GM19328 (cell line): ENCODE measurements at regions not wholly inside any gene's neighbourhood (a gene's known extent, or its start where the extent isn't known, plus 50 kb on each side); places are given as distances from the start of the nearest gene placed in this dataset.
A peak's percentile ranks its signal among the peaks of the same experiment; 100 is the strongest.

Source experiments
- ATAC-seq: cut with Tn5 transposase; IDR thresholded peaks from one replicate; pipeline ENCODE4 v1.9.1; 2021; ENCODE audit warnings: mild to moderate bottlenecking, moderate library complexity; ENCODE audit not compliant: unreplicated experiment

DNA sequence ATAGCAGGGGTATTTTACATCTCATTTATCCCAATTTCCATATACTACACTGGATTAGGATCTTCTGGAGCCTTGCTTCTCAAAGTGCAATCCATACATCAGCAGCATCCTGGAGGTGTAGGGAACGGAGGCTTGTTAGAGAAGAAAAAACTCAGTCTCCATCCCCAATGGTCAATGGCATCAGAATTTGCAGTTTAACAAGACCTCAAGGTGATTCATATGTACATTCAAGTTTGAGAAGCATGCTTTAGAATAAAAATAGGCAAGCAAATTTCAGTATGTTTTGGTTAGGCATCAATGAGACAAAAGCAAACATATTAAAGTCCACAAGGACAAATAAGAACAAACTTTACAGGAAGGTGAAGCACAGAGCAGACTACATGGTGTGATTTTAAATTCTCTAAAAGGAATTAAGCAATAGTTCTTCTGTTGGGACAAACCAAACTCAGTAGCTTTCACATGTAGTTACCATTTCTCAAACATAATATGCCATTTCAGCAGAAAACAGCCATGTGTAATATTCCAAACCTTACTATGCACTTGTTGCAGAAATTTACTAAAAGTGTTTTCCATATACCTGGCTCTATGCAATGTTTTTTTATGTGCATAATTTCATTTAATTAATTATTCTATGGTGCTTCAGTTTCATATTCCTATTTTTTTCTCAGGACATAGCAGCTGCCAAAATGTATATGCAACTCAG, 360.3 kb upstream of the NECTIN3 start:
- no peak for ATAC-seq

- no peak for ATAC-seq
Measured at GRCh38 chr3:110711851-110712516, 359.6 kb upstream of the NECTIN3 start.

- ATAC-seq: no peak
Measured at GRCh38 chr3:110727056-110727455, 344.6 kb upstream of the NECTIN3 start.

- ATAC-seq: no peak
Measured at GRCh38 chr3:110731148-110731547, 340.5 kb upstream of the NECTIN3 start.

- ATAC-seq: no peak
Measured at GRCh38 chr3:110732420-110732819, 339.2 kb upstream of the NECTIN3 start.

GRCh38 chr3:110733045-110733444, 338.6 kb upstream of the NECTIN3 start:
- no peak for ATAC-seq

DNA sequence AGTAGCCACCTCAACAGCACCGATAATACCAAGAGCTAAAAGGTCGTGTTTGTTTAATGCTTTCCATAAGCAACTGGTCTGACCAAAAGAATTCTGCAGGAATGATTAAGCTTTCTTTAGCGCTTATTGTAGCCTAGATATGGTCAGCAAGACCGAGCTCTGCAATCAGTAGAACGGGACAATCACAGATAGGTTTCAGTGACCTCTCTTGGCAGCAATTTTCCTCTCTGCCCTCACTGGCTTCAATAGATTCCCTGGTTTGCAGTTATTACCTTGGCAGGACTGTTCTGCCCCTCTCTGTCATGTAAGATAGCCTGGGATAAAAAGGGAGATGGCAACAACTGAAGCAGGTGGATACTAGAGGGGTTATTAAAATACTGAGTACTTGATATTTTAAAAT, 337.1 kb upstream of the NECTIN3 start:
- no peak for ATAC-seq

DNA sequence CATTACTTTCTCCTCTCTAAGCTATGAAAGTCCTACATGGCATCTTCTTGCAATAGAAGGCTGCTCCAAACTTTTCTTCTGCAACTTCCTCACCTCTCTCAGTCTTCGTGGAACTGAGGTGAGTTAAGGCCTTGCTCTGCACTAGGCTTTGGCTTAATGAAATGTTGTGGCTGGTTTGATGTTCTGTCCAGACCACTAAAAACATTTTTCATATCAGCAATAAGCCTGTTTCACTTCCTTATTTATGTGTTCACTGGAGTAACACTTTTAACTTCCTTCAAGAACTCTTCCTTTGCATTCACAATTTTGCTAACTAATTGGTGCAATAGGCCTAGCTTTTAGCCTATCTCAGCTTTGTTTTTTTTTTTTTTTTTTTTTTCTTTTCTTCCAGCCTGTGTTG, 335.3 kb upstream of the NECTIN3 start:
- peak; percentile 79 for ATAC-seq

GRCh38 chr3:110738531-110738930, 333.1 kb upstream of the NECTIN3 start:
- no peak for ATAC-seq

GRCh38 chr3:110741891-110742290, 329.7 kb upstream of the NECTIN3 start:
- ATAC-seq: no peak

GRCh38 chr3:110743202-110743601, 328.4 kb upstream of the NECTIN3 start:
- no peak for ATAC-seq

DNA sequence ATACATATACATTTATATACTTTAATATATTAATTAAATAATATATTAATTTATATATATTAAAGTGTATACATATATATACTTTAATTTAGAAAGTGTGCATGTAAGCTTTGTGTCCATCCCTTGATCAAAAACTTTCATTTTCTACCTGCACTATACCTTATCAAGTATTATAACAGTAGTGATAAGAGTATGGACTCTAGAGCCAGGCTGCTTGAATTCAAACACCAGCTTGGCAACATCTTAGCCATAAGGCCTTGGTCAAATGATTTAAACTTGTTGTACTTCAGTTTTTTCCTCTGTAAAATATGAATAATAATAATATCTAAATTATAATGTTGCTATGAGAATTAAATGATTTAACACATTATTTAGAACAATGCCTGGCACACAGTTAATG, 327.6 kb upstream of the NECTIN3 start:
- ATAC-seq: no peak

- no peak for ATAC-seq
Measured at GRCh38 chr3:110744723-110745122, 326.9 kb upstream of the NECTIN3 start.

GRCh38 chr3:110749006-110749405, 322.6 kb upstream of the NECTIN3 start:
- no peak for ATAC-seq

- ATAC-seq: no peak
Measured at GRCh38 chr3:110750201-110750600, 321.4 kb upstream of the NECTIN3 start.

- ATAC-seq: no peak
Measured at GRCh38 chr3:110752307-110752706, 319.3 kb upstream of the NECTIN3 start.

DNA sequence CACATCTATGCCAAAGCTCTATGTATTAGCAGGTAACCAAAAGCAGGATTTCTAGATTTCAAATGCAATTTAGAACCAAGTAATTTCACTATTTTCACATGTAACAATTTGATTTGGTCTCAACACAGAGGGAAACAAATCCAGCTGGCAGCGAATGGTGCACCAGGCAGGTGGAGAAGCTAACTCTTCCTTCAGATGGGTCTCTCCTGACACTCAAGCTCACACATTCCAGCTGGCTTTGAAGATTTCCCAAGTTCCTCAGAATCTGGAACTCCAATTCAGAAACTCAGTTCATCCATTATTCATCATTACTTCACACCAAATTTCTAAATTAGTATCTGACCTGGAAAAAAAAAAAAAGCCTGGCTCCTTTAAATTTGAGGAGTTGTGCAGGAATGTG, 318.1 kb upstream of the NECTIN3 start:
- ATAC-seq: no peak

- no peak for ATAC-seq
Measured at GRCh38 chr3:110754212-110754916, 317.3 kb upstream of the NECTIN3 start.

GRCh38 chr3:110755345-110755744, 316.3 kb upstream of the NECTIN3 start:
- no peak for ATAC-seq

DNA sequence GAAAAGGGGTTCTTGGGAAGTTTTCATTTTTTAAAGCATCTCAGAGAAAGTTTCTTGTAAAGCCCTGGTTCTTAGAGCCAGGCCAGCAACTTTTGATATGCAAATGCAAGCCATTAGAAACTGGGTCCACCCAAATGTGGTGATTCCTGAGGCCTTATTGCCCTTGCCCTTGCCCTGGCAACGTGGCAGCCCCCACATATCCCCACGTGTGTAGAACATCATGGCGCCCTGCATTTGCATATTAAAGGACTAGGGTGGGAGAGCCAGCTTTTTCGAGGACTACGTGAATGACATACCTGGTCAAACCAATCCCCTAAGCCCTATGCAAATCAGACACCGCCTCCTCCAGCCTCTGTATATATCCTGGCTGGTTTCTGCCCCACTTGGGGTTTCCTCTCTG, 314.9 kb upstream of the NECTIN3 start:
- ATAC-seq: no peak

GRCh38 chr3:110758208-110758607, 313.4 kb upstream of the NECTIN3 start:
- ATAC-seq: no peak

DNA sequence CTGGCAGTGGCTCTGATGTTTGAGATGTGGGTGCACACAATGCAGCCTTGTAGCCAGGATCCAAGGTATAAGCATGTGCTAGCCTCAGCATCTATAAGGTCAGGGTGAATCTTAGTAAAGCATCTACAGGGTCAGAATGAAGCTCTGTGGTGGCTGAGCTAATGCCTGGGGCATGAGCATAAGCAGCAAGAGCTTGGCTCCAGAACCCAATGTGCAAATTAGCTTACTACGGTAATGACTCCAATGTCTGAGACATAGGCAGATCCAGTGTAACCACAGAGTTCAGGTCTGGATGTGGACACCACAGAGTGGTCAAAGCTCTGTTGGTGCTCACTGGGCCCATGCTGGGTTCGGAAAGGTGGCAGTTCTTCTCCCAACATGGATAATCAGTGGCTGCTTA, 304.5 kb upstream of the NECTIN3 start:
- ATAC-seq: no peak
